ENCODE measurements at regions not wholly inside any gene's neighbourhood (a gene's known extent, or its start where the extent isn't known, plus 50 kb on each side); places are given as distances from the start of the nearest gene placed in this dataset.

- DNase-seq = peak; percentile 44
These were observed 89.3 kb upstream of the PRKCQ start for GRCh38 chr10:6669269-6669859.

DNA sequence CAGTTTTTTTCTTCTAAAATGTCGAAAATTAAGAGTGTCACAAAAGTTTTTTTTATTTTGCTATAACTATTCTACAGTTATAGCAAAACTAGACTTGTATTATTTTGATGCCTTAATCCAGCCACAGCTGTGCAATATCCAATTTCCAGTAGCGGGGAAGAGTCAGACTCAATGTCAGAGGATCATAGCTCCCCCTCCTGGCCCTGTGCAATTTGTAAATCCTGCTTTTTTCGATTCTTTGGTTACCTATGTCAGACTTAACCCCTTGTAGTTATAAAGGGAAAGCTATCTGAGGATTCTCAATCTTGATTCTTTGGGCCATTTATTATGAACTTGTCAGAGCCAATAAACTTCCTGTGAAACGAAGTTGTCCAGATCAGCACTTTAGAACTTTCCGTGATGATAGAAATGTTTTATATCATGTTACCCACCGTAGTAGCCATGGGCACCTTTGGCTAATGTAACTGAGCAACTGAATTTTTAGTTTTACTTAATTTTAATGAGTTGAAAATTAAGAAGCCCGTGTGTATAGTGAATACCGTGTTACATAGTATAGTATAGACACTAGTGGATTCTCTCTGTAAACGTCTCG, 87.7 kb upstream of the PRKCQ start:
- peak; percentile 45 for DNase-seq

- no peak for DNase-seq
These were observed 87.1 kb upstream of the PRKCQ start for GRCh38 chr10:6667150-6667549.

DNA sequence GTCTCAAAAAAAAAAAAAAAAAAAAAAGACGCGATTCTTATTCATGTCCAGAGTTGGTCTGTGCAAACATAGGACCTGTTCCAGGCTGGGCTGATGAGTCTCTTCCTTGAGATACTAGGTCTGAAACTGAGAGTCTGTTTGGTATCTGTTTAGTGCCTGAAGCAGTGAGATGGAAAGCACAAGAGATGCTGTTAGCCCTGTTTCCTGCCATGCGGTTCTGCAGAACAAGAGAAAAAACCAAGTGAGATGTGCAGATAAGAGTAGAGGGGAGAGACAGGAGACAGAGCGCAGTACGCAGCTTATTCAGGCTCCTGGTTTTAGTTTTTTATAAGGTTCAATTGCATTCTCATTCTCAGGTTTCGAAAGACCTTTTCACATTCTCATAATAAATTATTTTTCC, 85.8 kb upstream of the PRKCQ start:
- no peak for DNase-seq

- DNase-seq = no peak
These were observed 80.4 kb upstream of the PRKCQ start for GRCh38 chr10:6660460-6660859.

DNA sequence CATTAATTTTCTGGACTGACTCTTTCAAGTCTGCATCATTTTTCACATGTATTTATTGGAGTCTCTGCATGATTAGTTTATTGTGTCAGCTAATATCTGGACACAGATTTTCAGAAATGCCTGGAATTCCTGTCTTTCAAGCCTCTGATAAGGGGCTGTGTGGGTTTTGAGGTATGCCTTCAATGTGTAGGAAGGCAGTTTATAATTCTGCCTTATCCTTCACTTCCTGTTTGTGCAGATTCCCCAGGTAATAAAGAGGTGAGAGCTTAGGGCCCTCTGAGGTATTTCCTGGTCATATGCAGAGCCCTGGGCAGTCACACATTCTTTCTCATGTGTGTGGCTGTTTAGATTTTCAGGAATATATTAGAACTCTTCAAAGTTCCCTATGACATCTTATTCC, 79.4 kb upstream of the PRKCQ start:
- no peak for DNase-seq

- DNase-seq = no peak
These were observed 77.6 kb upstream of the PRKCQ start for GRCh38 chr10:6657669-6658068.

- DNase-seq = no peak
These were observed 77.1 kb upstream of the PRKCQ start for GRCh38 chr10:6657196-6657595.

DNA sequence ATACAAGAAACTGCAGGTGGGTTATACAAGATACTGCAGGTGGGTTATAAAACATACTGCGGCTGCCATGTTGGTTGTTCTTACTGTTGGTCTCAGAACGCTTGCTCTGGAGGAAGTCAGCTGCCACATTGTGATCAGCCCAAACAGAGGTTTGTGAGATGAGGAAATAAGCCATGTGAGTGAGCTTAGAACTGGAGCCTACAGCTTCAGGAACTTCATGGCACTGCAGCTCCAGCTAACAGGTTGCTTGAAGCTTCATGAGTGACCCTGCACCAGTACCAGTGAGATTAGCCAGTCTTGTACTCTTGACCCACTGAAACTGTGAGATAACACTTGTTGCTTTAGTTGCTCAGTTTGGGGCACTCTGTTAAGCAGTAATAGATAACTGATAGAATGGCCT, 74.5 kb upstream of the PRKCQ start:
- no peak for DNase-seq

DNA sequence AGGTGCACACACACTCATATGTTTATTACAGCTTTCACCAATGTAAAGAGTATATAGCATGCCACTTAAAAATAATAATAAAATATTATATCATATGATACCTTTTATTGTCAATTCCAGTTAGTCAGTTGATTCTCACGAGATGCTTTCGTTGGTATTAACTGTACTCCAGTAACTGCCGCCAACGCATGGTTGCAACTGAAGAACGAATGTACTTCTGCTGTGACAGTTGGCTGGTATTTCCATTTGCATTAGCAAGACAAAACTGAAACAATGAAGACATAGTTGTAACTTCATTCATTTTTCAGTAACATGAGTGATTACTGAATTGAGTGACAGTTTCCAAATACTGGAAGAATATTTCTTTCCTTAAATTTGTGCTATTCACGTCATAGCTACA, 70.5 kb upstream of the PRKCQ start:
- no peak for DNase-seq

- no peak for DNase-seq
These were observed 69.8 kb upstream of the PRKCQ start for GRCh38 chr10:6649903-6650302.

GRCh38 chr10:6648894-6649720, 69.0 kb upstream of the PRKCQ start:
- DNase-seq = no peak

DNA sequence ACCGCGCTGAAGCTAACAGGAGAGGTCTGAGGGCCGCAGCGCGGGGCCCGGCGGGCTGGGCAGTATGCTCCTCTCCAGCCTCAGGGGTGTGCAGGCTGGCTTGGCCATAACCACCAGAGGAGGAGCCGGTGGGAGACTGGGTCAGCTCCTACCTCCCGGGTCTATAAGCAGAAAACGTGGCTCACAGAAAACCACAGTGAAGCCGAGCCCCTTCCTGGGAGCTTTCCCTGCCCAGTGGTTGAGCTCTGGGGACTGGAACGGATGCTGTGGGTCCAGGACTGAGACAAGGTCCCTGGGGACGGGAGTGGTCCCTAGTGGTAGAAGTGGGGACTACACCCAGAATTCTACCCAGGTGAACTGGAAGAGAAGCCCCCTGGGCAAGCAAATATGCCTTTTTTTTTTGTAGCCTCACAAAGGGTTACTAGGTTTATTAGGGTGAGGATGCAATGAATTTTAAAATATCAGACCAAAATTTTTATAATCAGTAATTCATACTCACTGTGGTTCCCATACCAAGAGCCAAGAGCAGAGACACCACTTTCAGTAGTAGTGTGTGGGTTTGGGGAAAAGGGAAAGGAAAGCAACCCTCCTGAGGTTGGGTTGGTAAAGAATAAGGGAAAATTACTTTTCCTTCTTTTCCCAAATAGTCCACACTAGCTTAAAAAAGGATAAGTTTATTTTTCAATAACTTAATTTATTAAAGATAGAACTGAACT, 67.9 kb upstream of the PRKCQ start:
- DNase-seq = peak; percentile 46

DNA sequence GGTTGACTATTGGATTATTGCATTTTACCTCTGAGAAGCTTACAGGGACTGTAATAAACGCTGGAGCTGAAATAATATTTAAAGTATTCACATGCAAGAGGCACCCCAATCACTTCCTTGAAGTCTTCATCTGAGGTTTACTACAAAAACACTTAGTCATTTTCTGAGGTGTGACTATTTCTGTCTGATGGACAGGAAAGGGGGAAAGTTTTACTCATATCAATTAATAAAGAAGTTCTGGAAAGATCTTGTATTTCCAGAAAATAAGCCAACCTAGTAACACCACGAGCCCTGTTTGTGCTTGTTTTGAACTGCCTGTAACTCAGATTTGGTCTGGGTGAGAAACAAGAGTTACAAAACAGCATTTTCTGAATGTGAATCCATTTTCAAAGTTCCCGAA, 63.9 kb upstream of the PRKCQ start:
- DNase-seq = no peak

DNA sequence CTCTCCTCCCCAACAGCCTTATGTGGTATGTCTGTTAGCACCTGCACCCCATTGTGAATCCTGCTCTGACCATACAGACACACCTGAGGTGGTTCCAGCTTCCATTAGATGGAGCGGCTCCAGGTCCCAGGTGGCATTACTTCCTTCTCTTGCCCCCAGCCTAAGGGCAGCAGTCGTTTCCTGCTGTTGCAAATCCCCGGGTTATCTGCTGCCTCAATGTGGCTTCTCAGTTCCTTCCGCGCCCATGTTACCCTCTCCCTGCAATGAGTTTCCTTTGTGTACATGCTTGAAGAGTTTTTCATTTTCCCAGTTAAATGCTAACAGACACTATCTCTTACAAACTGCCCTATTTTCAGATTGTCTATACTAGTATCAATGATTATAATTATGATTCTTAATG, 62.8 kb upstream of the PRKCQ start:
- no peak for DNase-seq

- no peak for DNase-seq
These were observed 60.5 kb upstream of the PRKCQ start for GRCh38 chr10:6640433-6641040.

- DNase-seq = no peak
These were observed 57.0 kb upstream of the PRKCQ start for GRCh38 chr10:6637053-6637452.

DNA sequence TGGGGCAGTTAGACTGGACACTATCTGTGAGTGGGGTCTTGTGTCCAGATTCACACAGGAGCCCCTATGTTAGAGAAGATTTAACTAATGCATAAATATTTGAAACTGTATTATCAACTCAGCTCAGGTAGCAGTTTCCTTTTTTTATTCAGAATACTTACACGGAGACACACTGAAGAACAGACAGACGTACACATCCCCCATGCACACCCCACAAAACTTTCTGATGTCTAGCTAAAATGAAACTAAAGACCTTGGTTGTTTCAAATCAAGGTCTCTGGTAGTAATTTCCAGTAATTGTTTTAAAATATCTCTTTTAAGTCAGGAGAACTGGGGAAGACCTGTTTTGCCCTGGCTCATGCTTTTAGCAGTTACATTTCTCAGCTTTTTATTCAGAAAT, 55.7 kb upstream of the PRKCQ start:
- DNase-seq = no peak
